ENCODE measurements at regions not wholly inside any gene's neighbourhood (a gene's known extent, or its start where the extent isn't known, plus 50 kb on each side); places are given as distances from the start of the nearest gene placed in this dataset.

- DNase-seq (ENCODE audit: low read depth in 1 of 2, low spot score in 1 of 2), result peak; percentile 16 to 80
- 0 out of 2 replicates have a peak, but pooled peaks have one; percentile 30 for TF ChIP-seq JUND (IDR thresholded peaks at IDR 0.05; ENCODE audit: low read depth)
- in situ Hi-C loops (cut with HindIII; ENCODE audit: low pct_unique_long_range_greater_than_20kb, low sequenced_read_pairs), result no loop called here
Measured at GRCh38 chr9:86639899-86640379, 285.7 kb upstream of the TUT7 start.

- in situ Hi-C loops (cut with HindIII; ENCODE audit: low pct_unique_long_range_greater_than_20kb, low sequenced_read_pairs), result no loop called here
- TF ChIP-seq JUND (IDR thresholded peaks at IDR 0.05; ENCODE audit: low read depth), result no peak
- DNase-seq (ENCODE audit: low read depth in 1 of 2, low spot score in 1 of 2), result peak in 1 of 2 experiments; percentile 35
Measured at GRCh38 chr9:86639287-86639686, 285.1 kb upstream of the TUT7 start.

- TF ChIP-seq JUND (IDR thresholded peaks at IDR 0.05; ENCODE audit: low read depth), result no peak
- in situ Hi-C loops (cut with HindIII; ENCODE audit: low pct_unique_long_range_greater_than_20kb, low sequenced_read_pairs), result no loop called here
- DNase-seq (ENCODE audit: low read depth in 1 of 2, low spot score in 1 of 2), result no peak
Measured at GRCh38 chr9:86638109-86638508, 283.9 kb upstream of the TUT7 start.

GRCh38 chr9:86637515-86637914, 283.3 kb upstream of the TUT7 start:
- TF ChIP-seq JUND (IDR thresholded peaks at IDR 0.05; ENCODE audit: low read depth), result no peak
- peak in 1 of 2 experiments; percentile 26 for DNase-seq (ENCODE audit: low read depth in 1 of 2, low spot score in 1 of 2)
- in situ Hi-C loops (cut with HindIII; ENCODE audit: low pct_unique_long_range_greater_than_20kb, low sequenced_read_pairs), result no loop called here

GRCh38 chr9:86636519-86636918, 282.3 kb upstream of the TUT7 start:
- in situ Hi-C loops (cut with HindIII; ENCODE audit: low pct_unique_long_range_greater_than_20kb, low sequenced_read_pairs), result no loop called here
- DNase-seq (ENCODE audit: low read depth in 1 of 2, low spot score in 1 of 2), result no peak
- TF ChIP-seq JUND (IDR thresholded peaks at IDR 0.05; ENCODE audit: low read depth), result no peak

GRCh38 chr9:86636038-86636437, 281.8 kb upstream of the TUT7 start:
- no peak for TF ChIP-seq JUND (IDR thresholded peaks at IDR 0.05; ENCODE audit: low read depth)
- in situ Hi-C loops (cut with HindIII; ENCODE audit: low pct_unique_long_range_greater_than_20kb, low sequenced_read_pairs), result no loop called here

GRCh38 chr9:86634501-86634900, 280.3 kb upstream of the TUT7 start:
- in situ Hi-C loops (cut with HindIII; ENCODE audit: low pct_unique_long_range_greater_than_20kb, low sequenced_read_pairs), result no loop called here
- no peak for TF ChIP-seq JUND (IDR thresholded peaks at IDR 0.05; ENCODE audit: low read depth)
- DNase-seq (ENCODE audit: low read depth in 1 of 2, low spot score in 1 of 2), result no peak

More at GRCh38 chr9:86636038-86636437, 281.8 kb upstream of the TUT7 start:
- DNase-seq (ENCODE audit: low read depth in 1 of 2, low spot score in 1 of 2), result no peak

GRCh38 chr9:86633945-86634344, 279.7 kb upstream of the TUT7 start:
- no peak for DNase-seq (ENCODE audit: low read depth in 1 of 2, low spot score in 1 of 2)
- no peak for TF ChIP-seq JUND (IDR thresholded peaks at IDR 0.05; ENCODE audit: low read depth)
- in situ Hi-C loops (cut with HindIII; ENCODE audit: low pct_unique_long_range_greater_than_20kb, low sequenced_read_pairs), result no loop called here

GRCh38 chr9:86632537-86632936, 278.3 kb upstream of the TUT7 start:
- DNase-seq (ENCODE audit: low read depth in 1 of 2, low spot score in 1 of 2), result no peak
- in situ Hi-C loops (cut with HindIII; ENCODE audit: low pct_unique_long_range_greater_than_20kb, low sequenced_read_pairs), result no loop called here
- TF ChIP-seq JUND (IDR thresholded peaks at IDR 0.05; ENCODE audit: low read depth), result no peak

GRCh38 chr9:86629530-86629929, 275.3 kb upstream of the TUT7 start:
- no peak for DNase-seq (ENCODE audit: low read depth in 1 of 2, low spot score in 1 of 2)
- TF ChIP-seq JUND (IDR thresholded peaks at IDR 0.05; ENCODE audit: low read depth), result no peak
- in situ Hi-C loops (cut with HindIII; ENCODE audit: low pct_unique_long_range_greater_than_20kb, low sequenced_read_pairs), result no loop called here

- in situ Hi-C loops (cut with HindIII; ENCODE audit: low pct_unique_long_range_greater_than_20kb, low sequenced_read_pairs), result no loop called here
Measured at GRCh38 chr9:86626802-86627201, 272.6 kb upstream of the TUT7 start.

GRCh38 chr9:86624630-86625029, 270.4 kb upstream of the TUT7 start:
- in situ Hi-C loops (cut with HindIII; ENCODE audit: low pct_unique_long_range_greater_than_20kb, low sequenced_read_pairs), result no loop called here
- DNase-seq (ENCODE audit: low read depth in 1 of 2, low spot score in 1 of 2), result no peak
- no peak for TF ChIP-seq JUND (IDR thresholded peaks at IDR 0.05; ENCODE audit: low read depth)

More at GRCh38 chr9:86626802-86627201, 272.6 kb upstream of the TUT7 start:
- no peak for TF ChIP-seq JUND (IDR thresholded peaks at IDR 0.05; ENCODE audit: low read depth)
- no peak for DNase-seq (ENCODE audit: low read depth in 1 of 2, low spot score in 1 of 2)

GRCh38 chr9:86614871-86615849, 260.9 kb upstream of the TUT7 start:
- DNase-seq (ENCODE audit: low read depth in 1 of 2, low spot score in 1 of 2), result peak in 1 of 2 experiments; percentile 20
- in situ Hi-C loops (cut with HindIII; ENCODE audit: low pct_unique_long_range_greater_than_20kb, low sequenced_read_pairs), result no loop called here
- no peak for TF ChIP-seq JUND (IDR thresholded peaks at IDR 0.05; ENCODE audit: low read depth)

All from T47D (cell line).